HepG2 (cell line): ENCODE measurements at regions not wholly inside any gene's neighbourhood (a gene's known extent, or its start where the extent isn't known, plus 50 kb on each side); places are given as distances from the start of the nearest gene placed in this dataset.

Source experiments
- AKAP8 ChIP-seq: sonication (generic); formaldehyde crosslinking; IDR thresholded peaks from 2 replicates; pipeline ENCODE4 v1.5.1; 2020; ENCODE audit warnings: mild to moderate bottlenecking, missing genetic modification reagents
- ARID2 ChIP-seq: sonication (generic); formaldehyde crosslinking; IDR thresholded peaks from 2 replicates; pipeline ENCODE4 v1.8.1; 2022; ENCODE audit warnings: mild to moderate bottlenecking, missing genetic modification reagents, borderline replicate concordance
- FOXA1 ChIP-seq, 2 experiments: fragments of 450-650 bp in 1 of 2; sonication (generic) in 1 of 2; formaldehyde crosslinking in 1 of 2; IDR thresholded peaks; 2 replicates each; pipeline versions ENCODE4 v1.4.0 to v1.6.1; 2016 to 2020; ENCODE audit warnings: missing genetic modification reagents in 1 of 2
- HNF4G ChIP-seq, 2 experiments: sonication (generic) in 1 of 2; formaldehyde crosslinking in 1 of 2; IDR thresholded peaks; 2 replicates each; pipeline versions ENCODE4 v1.4.0 to v1.6.1; 2011 to 2020; ENCODE audit warnings: borderline replicate concordance in 2 of 2, low read depth in 2 of 2, mild to moderate bottlenecking in 2 of 2, low read length in 1 of 2, missing genetic modification reagents in 1 of 2, moderate library complexity in 1 of 2
- JDP2 ChIP-seq: sonication (generic); formaldehyde crosslinking; IDR thresholded peaks from 2 replicates; pipeline ENCODE4 v1.8.1; 2022; ENCODE audit warnings: missing genetic modification reagents, borderline replicate concordance
- JUN ChIP-seq: sonication (generic); formaldehyde crosslinking; IDR thresholded peaks from 2 replicates; pipeline ENCODE4 v1.4.0; 2020; ENCODE audit warnings: mild to moderate bottlenecking, missing genetic modification reagents
- MNT ChIP-seq: fragments of 450-650 bp; IDR thresholded peaks from 2 replicates; pipeline ENCODE4 v1.6.1; 2016
- PLRG1 ChIP-seq: fragments of 450-650 bp; conservative IDR thresholded peaks from 2 replicates; pipeline ENCODE4 v1.6.1; 2016
- SRSF4 ChIP-seq: fragments of 200-400 bp; formaldehyde crosslinking; IDR thresholded peaks from one replicate; pipeline ENCODE4 v1.6.1; 2018; ENCODE audit warnings: mild to moderate bottlenecking, low read depth, low read length, moderate library complexity; ENCODE audit not compliant: poor library complexity, severe bottlenecking
- TCF7 ChIP-seq: sonication (generic); IDR thresholded peaks from 2 replicates; pipeline ENCODE4 v1.6.1; 2016; ENCODE audit warnings: antibody characterized with exemption, low read depth
- THRA ChIP-seq: sonication (generic); formaldehyde crosslinking; IDR thresholded peaks from 2 replicates; pipeline ENCODE4 v1.4.0; 2020; ENCODE audit warnings: missing genetic modification reagents, borderline replicate concordance
- ZNF136 ChIP-seq: sonication (generic); formaldehyde crosslinking; IDR thresholded peaks from 2 replicates; pipeline ENCODE4 v1.8.1; 2022; ENCODE audit warnings: low read depth, mild to moderate bottlenecking, moderate library complexity, missing genetic modification reagents
- ZNF160 ChIP-seq: sonication (generic); formaldehyde crosslinking; IDR thresholded peaks from 2 replicates; pipeline ENCODE4 v1.8.0; 2022; ENCODE audit warnings: mild to moderate bottlenecking, inconsistent platforms, missing genetic modification reagents
- ZNF230 ChIP-seq: sonication (generic); formaldehyde crosslinking; IDR thresholded peaks from 2 replicates; pipeline ENCODE4 v1.4.0; 2020; ENCODE audit warnings: mild to moderate bottlenecking, missing genetic modification reagents
- ZNF329 ChIP-seq: sonication (generic); formaldehyde crosslinking; IDR thresholded peaks from 2 replicates; pipeline ENCODE4 v1.9.0; 2021; ENCODE audit warnings: low read depth, mild to moderate bottlenecking, missing genetic modification reagents
- ZNF563 ChIP-seq: sonication (generic); formaldehyde crosslinking; IDR thresholded peaks from 2 replicates; pipeline ENCODE4 v1.8.0; 2022; ENCODE audit warnings: mild to moderate bottlenecking, moderate library complexity, missing genetic modification reagents
- ZNF572 ChIP-seq: sonication (generic); formaldehyde crosslinking; IDR thresholded peaks from 2 replicates; pipeline ENCODE4 v1.5.1; 2020; ENCODE audit warnings: mild to moderate bottlenecking, missing genetic modification reagents
- ZNF773 ChIP-seq: sonication (generic); formaldehyde crosslinking; IDR thresholded peaks from 2 replicates; pipeline ENCODE4 v1.4.0; 2020; ENCODE audit warnings: missing genetic modification reagents, borderline replicate concordance
- TF ChIP-seq, protein P1 (sequence below): IDR thresholded peaks from 2 replicates; pipeline ENCODE4 v1.6.1; 2016; ENCODE audit warnings: low read depth, control low read depth
- TF ChIP-seq, protein P2 (sequence below): IDR thresholded peaks from 2 replicates; pipeline ENCODE4 v1.6.1; 2016
- TF ChIP-seq, protein P3 (sequence below): IDR thresholded peaks from 2 replicates; pipeline ENCODE4 v1.6.1; 2016

- no peak for TF ChIP-seq MNT
- TF ChIP-seq TCF7 = no peak
- TF ChIP-seq ZNF160 (CRISPR knock-in tag) = peak; percentile 97
- peak; percentile 68; the same call in 1 of the 2 replicates for TF ChIP-seq ZNF773 (CRISPR knock-in tag)
- TF ChIP-seq, protein P1, sequence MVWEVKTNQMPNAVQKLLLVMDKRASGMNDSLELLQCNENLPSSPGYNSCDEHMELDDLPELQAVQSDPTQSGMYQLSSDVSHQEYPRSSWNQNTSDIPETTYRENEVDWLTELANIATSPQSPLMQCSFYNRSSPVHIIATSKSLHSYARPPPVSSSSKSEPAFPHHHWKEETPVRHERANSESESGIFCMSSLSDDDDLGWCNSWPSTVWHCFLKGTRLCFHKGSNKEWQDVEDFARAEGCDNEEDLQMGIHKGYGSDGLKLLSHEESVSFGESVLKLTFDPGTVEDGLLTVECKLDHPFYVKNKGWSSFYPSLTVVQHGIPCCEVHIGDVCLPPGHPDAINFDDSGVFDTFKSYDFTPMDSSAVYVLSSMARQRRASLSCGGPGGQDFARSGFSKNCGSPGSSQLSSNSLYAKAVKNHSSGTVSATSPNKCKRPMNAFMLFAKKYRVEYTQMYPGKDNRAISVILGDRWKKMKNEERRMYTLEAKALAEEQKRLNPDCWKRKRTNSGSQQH (CRISPR knock-in tag) = peak; percentile 73
- TF ChIP-seq, protein P2, sequence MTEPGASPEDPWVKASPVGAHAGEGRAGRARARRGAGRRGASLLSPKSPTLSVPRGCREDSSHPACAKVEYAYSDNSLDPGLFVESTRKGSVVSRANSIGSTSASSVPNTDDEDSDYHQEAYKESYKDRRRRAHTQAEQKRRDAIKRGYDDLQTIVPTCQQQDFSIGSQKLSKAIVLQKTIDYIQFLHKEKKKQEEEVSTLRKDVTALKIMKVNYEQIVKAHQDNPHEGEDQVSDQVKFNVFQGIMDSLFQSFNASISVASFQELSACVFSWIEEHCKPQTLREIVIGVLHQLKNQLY = 0 out of 2 replicates have a peak, but pooled peaks have one; percentile 32
- no peak for TF ChIP-seq PLRG1
- TF ChIP-seq, protein P3, sequence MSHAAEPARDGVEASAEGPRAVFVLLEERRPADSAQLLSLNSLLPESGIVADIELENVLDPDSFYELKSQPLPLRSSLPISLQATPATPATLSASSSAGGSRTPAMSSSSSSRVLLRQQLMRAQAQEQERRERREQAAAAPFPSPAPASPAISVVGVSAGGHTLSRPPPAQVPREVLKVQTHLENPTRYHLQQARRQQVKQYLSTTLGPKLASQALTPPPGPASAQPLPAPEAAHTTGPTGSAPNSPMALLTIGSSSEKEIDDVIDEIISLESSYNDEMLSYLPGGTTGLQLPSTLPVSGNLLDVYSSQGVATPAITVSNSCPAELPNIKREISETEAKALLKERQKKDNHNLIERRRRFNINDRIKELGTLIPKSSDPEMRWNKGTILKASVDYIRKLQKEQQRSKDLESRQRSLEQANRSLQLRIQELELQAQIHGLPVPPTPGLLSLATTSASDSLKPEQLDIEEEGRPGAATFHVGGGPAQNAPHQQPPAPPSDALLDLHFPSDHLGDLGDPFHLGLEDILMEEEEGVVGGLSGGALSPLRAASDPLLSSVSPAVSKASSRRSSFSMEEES (CRISPR knock-in tag) = peak; percentile 51; the same call in 1 of the 2 replicates
- TF ChIP-seq ZNF230 (CRISPR knock-in tag) = peak; percentile 92; the same call in 1 of the 2 replicates
- no peak for TF ChIP-seq ZNF572 (CRISPR knock-in tag)
- TF ChIP-seq SRSF4 = no peak
- peak; percentile 98 for TF ChIP-seq ARID2
- peak; percentile 99 for TF ChIP-seq AKAP8 (CRISPR knock-in tag)
- TF ChIP-seq ZNF563 (CRISPR knock-in tag) = peak; percentile 91
- TF ChIP-seq THRA (CRISPR knock-in tag) = peak; percentile 61
- 0 out of 2 replicates have a peak, but pooled peaks have one; percentile 13 for TF ChIP-seq HNF4G (IDR thresholded peaks at IDR 0.05; ENCODE audit: borderline replicate concordance, low read depth, low read length)
- TF ChIP-seq HNF4G (CRISPR knock-in tag; IDR thresholded peaks at IDR 0.05; ENCODE audit: borderline replicate concordance, low read depth) = peak; percentile 63
- TF ChIP-seq JDP2 (CRISPR knock-in tag) = peak; percentile 62; the same call in 1 of the 2 replicates
- TF ChIP-seq ZNF136 (CRISPR knock-in tag) = no peak
- TF ChIP-seq FOXA1 (IDR thresholded peaks at IDR 0.05) = no peak
- TF ChIP-seq FOXA1 (CRISPR knock-in tag; IDR thresholded peaks at IDR 0.05) = 0 out of 2 replicates have a peak, but pooled peaks have one; percentile 18
- peak; percentile 54; the same call in 1 of the 2 replicates for TF ChIP-seq JUN (CRISPR knock-in tag)
- peak; percentile 82; the same call in 1 of the 2 replicates for TF ChIP-seq ZNF329 (CRISPR knock-in tag)
These were observed 160.3 kb upstream of the ZNF267 start (continued) for GRCh38 chr16:31713071-31713944.
